Mammary epithelial cell (primary cell): ENCODE measurements at regions not wholly inside any gene's neighbourhood (a gene's known extent, or its start where the extent isn't known, plus 50 kb on each side); places are given as distances from the start of the nearest gene placed in this dataset.

Experiments used
- EZH2 ChIP-seq: IDR thresholded peaks from 2 replicates; pipeline ENCODE4 v1.6.1; 2012; ENCODE audit warnings: low read length, inconsistent platforms, borderline replicate concordance
- TF ChIP-seq, protein P1 (sequence below), 2 donors: IDR thresholded peaks in 1 of 2; conservative IDR thresholded peaks in 1 of 2; 2 replicates each; pipeline ENCODE4 v1.5.1; 2011 to 2012; ENCODE audit warnings: inconsistent platforms in 2 of 2, low read length in 2 of 2, mild to moderate bottlenecking in 2 of 2, control low read depth in 1 of 2, low read depth in 1 of 2; ENCODE audit not compliant: insufficient read depth in 1 of 2; ENCODE audit errors: extremely low read depth in 1 of 2

DNA sequence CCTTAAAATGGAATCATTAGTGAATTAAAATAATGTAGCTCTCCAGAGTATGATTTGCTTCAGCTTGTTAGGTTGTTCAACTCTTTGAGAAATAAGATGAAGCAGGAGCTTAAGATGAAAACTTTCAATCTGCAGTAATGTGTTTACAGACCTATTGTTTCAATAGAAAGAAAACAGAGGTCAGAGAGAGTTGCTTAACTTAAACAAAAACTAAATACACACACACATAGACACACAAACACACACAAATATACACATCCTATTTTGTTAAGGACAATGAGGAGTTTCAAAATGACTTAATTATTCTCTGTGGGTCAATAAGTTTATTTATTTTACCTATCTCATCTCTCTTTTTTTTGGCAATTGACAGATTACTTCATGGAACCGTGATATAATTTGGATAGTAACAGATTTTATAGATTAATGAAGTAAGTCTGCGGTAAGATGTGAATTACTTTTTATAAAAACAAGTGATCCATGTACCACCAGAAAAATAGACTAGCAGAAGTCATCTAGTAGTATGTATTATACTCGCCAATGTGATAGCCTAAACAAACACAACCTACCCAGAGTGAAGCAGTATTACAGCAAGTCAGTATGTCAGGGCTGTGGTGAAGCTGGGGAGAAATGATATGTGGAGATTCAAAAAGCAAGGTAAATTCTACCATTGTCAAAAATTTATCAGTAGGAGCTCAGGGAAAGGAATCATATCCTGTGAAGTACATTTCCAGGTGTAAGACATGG, 76.7 kb upstream of the DCBLD2 start:
- TF ChIP-seq EZH2: no peak
- TF ChIP-seq, protein P1, sequence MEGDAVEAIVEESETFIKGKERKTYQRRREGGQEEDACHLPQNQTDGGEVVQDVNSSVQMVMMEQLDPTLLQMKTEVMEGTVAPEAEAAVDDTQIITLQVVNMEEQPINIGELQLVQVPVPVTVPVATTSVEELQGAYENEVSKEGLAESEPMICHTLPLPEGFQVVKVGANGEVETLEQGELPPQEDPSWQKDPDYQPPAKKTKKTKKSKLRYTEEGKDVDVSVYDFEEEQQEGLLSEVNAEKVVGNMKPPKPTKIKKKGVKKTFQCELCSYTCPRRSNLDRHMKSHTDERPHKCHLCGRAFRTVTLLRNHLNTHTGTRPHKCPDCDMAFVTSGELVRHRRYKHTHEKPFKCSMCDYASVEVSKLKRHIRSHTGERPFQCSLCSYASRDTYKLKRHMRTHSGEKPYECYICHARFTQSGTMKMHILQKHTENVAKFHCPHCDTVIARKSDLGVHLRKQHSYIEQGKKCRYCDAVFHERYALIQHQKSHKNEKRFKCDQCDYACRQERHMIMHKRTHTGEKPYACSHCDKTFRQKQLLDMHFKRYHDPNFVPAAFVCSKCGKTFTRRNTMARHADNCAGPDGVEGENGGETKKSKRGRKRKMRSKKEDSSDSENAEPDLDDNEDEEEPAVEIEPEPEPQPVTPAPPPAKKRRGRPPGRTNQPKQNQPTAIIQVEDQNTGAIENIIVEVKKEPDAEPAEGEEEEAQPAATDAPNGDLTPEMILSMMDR (conservative IDR thresholded peaks at IDR 0.05 in 1 of 2, IDR thresholded peaks at IDR 0.05 in 1 of 2; ENCODE audit: extremely low read depth in 1 of 2, insufficient read depth in 1 of 2, low read depth in 1 of 2, low read length in 2 of 2): no peak
